D341Med (cell line): ENCODE measurements at regions not wholly inside any gene's neighbourhood (a gene's known extent, or its start where the extent isn't known, plus 50 kb on each side); places are given as distances from the start of the nearest gene placed in this dataset.
"Not testable (repeated sequence)": the region's sequence is repeated elsewhere in the genome, so short reads cannot be mapped to it uniquely, and the experiment has no call there.

Source experiments
- DNase-seq: peaks from one replicate; pipeline ENCODE4 v3.0.0; 2012; ENCODE audit warnings: low spot score

DNA sequence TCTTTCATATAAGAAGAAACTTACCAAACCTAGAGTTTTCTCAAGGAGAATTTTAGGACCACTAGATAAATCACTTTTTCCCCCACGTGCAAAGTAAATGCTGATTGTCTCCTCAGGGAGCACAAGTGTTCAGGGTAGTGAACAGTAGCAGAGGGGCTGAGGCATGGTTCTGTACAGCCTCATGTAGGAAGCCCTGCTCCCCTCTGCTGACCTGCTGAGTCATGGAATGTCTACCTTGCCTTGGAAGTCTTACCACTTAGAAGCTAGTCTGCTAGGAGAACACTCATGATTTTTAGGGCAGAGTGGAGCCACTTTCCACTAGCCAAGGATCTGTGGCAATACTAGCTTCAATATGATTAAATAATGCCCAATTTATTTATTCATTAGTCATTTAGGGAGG, 2120.6 kb upstream of the RAG2 start:
- DNase-seq = no peak

DNA sequence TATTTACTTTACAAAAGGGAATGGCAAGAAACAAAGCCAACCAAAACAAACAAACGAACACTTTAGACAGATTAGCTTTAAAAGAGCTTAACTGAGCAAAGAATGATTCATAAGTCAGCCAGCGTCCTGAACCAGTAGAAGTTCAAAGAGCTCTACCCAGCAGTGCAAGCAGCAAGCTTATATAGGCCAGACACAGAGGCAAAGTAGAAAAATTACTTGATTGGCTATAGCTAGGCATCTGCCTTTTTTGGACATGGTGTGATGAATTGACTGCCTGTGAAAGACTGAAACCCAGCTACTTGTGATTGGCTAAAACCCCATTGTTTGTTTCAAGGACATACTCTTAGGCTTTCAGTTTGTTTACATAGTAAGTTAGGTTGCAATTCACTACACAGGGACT, 2120.0 kb upstream of the RAG2 start:
- DNase-seq = no peak

DNA sequence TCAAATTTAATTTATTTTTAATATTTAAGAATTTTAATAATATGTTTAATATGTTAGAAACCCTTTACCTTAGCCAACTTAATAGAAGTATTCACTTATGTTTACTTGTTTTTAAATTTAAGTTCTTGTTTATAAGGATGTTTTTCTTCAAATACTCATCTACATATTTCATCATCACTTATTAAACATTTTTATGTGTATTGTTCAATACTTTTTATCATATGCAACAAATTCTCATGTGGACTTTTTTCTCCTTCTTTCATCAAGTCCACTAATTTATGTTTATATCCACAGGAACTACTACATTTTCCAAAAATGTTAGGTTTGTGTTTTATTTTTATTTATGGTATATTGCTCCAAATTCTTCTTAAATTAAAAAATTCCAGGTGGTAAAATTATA, 2113.1 kb upstream of the RAG2 start:
- DNase-seq = no peak

DNA sequence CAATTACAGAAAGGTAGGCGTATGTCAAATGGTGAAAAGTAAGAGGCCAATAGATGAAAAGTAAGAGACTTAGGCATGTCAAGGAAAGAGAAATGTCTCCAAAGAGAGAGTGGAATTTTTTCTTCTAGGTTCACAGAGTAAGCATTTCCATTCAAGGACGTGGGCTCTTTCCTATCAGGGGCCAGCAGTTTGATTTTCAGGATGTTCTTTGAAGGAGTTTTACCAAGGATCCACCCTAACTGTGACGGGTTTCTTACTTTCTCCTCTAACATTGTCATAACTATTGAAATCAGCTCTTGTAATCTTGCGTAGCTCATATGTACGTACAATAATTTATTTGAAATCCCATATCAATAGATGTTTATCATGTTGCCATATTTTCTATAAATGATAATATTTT, 2112.2 kb upstream of the RAG2 start:
- no peak for DNase-seq

DNA sequence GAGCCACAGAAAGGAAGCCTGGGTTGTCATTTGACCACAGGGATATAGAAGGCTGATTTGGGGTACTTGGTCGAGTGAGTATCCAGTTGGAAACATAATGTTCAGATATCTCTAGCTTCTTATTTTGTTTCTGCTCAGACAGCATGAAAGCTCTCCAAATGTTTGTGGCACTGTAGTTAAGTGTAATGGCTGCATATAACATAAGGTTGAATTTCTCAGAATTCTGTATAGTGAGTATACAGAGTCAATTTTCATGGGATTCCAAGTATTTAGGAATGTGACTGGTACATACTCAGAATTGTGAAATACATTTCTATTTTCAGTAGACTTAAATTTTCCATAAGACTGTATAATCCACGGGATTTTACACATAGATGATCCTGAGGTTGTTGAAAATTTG, 2102.1 kb upstream of the RAG2 start:
- no peak for DNase-seq

DNA sequence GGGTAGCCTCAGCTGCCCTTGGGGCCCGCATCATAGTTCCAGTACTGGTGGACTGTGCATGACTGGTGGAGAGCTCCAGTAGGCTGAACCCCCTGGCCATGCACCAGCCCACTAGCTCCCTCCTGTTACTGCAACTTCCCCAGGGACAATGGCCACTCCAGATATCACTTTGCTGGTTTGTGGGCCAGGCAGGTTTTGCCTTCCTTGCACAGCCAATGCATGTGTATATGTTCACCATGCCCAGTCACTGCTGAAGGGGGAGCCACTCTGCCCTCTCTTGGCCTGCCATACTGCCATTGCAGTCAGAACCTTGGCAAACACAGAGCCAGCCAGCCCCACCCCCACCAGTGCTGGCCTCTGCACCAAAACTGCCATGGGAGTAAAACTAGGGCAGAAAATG, 2095.3 kb upstream of the RAG2 start:
- DNase-seq = no peak

DNA sequence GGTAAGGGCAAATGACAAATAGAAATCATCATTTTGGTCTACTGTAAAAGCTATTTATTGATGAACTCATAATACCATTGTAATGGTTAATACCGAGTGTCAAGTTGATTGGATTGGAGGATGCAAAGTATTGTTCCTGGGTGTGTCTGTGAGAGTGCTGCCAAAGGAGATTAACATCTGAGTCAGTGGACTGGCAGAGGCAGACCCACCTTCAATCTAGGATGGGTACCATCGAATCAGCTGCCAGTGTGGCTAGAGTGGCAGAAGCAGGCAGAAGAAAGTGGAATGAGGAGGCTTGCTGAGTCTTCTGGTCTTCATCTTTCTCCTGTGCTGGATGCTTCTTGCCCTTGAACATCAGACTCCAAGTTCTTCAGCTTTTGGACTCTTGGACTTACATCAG, 2092.2 kb upstream of the RAG2 start:
- DNase-seq = not testable (repeated sequence)

DNA sequence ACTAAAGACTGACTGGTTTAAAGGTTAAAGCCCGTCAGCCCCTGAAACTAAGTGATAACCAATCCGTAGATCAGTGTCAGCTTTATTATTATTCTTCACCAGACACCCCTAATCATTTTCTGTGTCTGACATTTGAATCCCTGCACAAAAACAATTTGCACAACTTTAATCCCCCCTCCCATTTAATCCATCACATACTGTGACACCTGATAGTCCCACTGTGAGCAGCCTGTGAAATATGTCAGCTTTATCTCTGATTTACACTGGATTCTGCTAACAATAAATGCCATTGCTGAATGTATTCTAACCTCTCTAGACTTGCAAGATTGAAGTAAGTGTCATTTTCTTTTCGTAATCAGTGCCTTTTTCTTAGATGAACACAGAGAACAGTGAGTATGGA, 2089.0 kb upstream of the RAG2 start:
- DNase-seq = no peak

DNA sequence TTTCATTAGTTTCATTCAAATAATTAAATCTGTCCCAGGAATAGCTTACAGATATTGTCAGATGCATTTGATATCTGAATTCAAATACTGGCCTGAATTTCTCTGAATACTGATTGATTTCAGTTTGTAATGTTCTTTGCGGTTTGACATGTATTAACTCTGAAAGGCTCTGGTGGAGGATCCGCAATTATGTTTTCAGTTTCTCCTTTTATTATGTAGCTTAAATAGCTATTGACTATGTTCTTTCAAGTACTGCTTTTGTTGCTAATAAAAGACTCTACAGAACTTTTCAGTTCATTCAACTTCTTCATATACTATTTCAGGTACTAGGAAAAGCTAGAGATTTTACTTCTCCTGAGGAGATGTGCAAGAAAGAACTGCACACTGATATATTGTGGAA, 2085.4 kb upstream of the RAG2 start:
- no peak for DNase-seq

DNA sequence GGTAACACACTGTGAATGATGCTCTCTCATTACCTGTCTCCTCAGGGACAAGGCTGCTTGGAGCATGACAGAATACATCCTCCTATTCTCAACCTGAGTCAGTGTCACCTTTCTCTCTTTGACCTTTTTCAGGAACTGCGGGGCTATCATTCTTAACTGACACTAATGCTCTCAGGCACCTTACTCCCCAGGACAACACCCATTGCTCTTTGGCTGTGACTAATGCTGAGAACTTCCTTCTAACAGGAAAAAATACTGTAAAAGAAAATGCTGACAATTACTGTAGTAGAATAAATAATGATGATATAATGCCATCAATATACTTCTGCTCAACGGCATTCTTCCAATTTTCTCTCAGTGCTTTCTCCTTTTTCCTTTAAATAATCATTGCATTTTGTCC, 2082.7 kb upstream of the RAG2 start:
- no peak for DNase-seq

DNA sequence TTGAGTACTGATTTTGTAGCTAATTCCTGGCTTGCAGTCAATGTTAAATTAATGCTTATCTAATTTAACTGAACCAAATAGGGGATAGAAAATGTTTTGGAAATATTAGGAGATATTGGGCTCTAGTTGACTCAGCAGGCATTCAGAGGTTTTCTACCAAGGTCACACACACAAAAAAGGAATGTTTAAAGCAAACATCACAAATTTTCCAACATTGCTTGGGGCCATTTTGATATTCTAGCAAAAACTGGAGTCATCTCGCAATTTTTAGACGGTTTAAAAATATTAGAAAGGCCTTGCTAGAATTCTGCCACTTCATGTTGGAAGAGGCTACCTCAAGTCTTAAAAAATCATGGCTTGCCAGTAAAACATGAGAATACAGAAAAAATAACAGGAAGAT, 2082.1 kb upstream of the RAG2 start:
- no peak for DNase-seq

DNA sequence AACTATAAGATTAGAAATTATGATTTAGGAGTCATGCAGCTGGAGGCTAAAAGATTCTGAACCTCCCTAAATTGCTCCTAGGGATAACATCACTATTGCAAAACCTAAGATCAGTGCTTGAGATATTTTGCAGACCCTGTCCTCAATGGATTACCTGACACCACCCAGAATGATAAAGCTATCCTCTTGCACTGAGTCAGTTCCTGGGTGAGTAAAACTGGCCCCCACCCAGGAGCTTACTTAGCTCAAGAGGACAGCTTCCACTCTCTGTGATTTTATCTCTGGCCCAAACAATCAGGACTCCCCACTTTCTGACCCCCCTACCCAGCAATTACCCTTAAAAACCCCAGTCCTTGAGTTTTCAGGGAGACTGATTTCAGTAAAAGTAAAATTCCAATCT, 2074.4 kb upstream of the RAG2 start:
- DNase-seq = no peak

DNA sequence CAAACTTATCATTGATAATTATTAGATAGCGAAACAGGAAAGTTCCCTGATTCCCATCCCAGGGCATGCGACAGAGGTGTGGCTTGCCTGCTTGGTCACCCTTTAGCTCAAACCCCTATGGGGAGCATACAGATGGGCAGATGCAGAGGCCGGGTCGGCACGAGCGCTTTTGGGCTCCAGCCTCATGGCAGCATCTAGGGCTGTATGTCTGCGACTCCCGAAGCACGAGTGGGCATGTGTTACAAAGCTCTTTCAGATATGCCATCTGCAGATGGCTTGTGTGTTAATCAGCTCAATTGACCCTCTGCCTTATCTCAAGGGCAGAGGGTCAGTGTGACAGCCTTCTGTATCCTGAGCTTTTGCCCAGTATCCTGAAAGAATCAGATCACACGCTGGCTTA, 2069.3 kb upstream of the RAG2 start:
- DNase-seq = no peak

DNA sequence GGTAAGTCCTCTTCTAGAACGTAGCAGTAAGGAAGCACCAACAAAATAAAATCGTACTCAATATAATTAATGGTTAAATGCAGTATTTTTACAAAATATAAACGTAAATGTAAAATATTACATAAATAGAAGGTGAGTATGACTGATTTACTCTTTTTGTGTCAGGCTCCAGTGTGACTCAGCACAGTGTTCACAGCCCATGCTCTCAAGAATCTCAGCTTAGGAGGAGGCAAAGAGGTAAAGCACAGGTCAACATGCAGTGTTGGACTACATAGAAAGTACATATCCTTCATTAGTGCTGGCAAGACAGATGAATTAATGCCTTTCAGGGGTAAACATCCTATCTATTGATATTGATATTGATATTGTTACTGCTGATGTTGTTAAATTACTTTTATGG, 2050.6 kb upstream of the RAG2 start:
- no peak for DNase-seq

DNA sequence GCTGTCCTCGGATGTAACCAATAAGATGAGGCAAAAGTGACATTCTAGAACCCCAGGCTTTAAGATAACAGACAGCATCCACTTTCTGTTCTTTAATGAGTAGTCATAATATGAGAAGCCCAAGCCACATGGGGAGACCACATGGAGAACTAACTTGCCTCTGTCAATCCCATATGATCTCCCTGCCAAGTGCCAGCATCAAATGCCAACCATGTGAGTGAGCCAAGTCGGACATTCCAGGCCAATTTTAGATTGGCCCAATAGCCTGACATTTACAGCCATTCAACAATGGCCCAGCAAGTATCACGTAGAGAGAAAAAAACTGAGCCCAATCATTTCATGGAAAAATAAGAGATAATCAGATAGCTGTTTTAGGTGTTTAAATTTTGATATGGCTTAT, 2048.3 kb upstream of the RAG2 start:
- DNase-seq = no peak

DNA sequence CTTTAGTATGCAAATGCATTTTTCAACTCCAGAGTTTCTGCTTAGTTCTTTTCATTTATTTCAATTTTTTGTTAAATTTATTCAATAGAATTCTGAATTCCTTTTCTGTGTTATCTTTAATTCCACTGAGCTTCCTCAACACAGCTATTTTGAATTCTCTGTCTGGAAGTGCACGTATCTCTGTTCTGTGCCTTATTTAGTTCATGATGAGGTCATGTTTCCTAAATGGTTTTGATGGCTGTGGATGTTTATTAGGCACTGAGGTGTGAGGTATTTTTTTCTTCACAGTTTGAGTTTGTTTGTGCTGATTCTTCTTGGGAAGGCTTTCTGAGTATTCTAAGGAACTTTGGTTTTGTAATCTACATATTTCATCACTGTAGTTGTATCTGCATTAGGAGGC, 2042.8 kb upstream of the RAG2 start:
- no peak for DNase-seq

DNA sequence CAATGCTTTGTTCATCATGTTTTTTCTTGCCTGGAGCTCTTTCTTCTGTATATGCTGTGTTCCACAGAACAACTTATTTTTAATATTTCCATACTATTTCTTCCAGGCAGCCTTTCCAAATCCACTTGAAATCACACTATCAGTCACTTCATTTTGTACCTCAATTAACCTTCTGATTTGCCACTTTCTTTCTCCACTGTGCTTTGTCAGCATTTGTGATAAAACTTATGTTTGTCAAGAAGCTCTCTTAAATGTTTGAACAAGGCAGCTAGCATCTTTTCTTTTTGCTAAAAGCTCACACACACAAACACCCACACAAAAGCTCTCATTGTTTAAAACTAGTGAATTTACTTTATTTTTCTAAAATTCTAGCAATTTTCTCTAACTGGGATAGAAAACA, 2014.7 kb upstream of the RAG2 start:
- no peak for DNase-seq

DNA sequence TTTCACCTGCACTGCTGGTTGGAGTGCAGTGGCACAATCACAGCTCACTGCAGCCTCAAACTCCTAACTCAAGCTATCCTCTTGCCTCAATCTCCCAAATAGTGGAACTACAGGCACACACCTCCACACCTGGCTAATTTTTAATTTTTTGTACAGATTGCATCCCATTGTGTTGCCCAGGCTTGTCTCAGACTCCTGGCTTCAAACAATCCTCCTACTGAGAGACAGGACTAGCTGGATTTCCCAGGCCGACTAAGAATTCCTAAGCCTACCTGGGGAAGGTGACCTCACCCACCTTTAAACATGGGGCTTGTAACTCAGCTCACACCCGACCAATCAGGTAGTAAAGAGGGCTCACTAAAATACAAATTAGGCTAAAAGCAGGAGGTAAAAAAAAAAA, 2003.3 kb upstream of the RAG2 start:
- DNase-seq = not testable (repeated sequence)

DNA sequence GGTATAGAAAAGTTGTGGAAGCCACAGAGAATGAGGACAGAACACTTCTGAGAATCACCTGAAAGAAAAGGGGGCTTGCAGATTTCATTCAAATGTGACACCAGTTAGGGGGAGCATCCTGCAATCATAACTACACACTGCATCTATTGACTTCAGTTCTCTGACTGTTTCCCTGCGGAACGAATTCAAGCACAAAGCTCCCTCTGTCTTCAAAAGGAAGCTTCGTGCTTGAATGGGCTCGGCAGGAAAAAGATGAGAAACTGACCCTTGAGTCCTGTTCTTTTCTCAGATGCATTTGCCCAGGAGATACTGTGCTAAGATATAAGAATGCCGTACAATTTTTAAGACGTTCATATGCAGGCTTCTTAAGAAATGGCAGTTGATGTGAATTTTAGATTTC, 2000.4 kb upstream of the RAG2 start:
- no peak for DNase-seq

DNA sequence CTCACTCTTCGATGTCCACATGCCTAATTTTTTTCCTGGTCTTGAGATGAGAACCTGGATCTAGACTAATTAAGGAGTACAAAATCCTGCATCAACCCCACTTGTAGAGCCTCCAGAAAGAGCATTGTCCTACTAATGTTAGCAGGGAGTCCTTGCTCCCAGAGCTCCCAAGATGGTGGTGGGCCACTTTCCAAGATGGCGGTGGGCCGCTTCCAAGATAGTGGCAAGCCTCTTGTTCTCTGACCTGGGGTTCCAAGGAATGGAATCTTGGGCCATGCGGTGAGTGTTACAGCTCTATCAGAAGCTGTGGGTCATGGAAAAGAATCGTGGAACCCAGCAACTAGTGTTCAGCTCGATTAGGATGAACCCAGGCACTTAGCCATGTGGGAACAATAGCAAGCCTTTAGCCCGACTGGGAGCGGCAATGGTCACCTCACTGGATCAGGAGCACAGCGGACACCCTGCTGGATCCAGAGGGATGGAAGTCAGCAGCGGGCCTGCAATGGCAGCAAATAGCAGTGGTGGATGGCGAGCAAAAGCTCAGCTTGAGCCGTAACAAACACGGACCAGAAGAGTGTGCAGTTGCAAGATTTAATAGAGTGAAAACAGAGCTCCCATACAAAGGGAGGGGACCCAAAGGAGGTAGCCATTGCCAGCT, 1997.5 kb upstream of the RAG2 start:
- DNase-seq = not testable (repeated sequence)

DNA sequence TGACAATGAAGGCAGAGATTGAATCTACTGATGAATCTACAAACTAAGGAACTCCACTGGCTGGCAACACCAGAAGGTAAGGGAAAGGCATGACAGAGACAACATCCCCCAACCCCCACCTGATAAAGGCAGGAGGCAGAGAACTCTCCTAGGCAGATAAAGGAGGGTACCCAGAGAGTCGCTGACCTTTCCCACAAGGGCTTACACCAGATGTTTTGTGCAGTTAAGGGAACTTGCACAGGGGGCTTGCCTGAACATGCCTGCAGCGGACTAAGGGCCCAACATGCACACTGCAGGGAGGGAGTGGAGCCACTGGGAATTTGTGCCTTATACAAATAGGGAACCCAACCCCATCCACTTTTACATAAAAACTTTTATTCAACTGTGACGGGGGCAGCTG, 1996.9 kb upstream of the RAG2 start:
- DNase-seq = no peak

DNA sequence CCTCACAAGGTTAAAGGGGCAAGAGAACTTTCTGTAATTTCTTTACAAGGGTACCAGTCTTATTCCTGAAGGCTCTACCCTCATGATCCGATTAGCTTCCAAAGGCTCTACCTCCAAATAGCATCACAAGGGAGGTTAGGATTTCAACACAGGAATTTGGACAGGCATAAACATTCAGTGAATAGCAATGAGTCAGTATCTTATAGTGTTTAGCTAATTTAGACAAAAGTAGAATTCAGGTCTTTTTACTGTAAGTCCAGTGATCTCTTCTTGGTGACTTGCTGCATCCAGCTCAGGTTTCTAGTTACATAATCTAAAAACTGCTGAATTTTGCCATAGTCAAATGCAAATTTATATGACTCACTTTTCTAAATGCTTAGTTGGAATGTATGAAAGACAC, 1995.6 kb upstream of the RAG2 start:
- DNase-seq = no peak

DNA sequence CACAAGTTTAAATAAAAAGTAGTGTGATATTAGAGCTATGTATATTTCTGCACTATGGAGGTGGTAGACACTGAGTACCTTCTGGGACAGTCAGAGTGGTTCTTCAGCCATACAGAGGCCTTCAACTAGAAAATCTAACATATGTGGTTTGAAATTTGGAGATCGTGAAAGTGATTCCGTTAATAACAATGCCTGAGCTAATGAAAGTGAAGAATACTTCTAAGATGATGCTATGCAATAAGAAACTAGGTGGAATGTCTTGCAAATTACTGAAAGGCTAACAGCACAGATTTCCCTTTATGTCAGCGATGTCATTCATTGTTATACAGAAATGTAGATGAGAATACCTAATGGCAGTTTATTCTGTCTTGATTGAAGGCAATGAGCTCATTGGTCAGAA, 1984.7 kb upstream of the RAG2 start:
- DNase-seq = no peak

DNA sequence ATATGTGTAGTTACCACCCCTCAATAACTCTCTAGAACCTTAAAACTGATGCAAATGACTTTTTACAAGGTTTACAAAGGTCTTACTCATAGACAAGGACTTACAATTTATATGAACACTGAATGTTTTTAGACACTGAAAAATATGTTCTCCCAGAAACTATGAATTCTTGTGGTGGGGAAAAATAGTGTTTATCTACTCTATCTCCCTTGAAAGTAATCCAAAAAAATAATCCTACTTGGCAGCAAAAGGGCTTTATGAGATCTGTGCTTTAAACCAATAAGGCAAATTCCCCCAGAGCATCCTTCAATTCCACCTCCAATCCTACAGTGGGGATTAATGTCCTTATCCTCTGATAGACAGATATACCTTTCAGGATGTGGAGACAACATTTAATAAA, 1984.1 kb upstream of the RAG2 start:
- no peak for DNase-seq

DNA sequence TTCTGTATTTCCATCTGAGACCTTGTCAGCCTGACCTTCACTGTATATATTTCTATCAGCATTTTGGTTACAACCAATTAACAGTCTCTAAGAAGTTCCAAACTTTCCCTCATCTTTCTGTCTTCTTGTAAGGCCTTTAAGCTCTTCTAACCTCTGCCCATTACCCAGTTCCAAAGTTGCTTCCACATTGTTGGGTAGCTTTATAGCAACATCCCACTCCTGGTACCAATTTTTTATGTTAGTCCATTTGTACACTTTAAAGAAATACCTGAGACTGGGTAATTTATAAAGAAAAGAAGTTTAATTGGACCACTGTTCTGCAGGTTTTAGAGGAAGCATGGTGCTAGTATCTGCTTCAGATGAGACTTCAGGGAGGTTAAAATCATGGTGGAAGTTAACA, 1979.7 kb upstream of the RAG2 start:
- no peak for DNase-seq
